T-cell (primary cell): ENCODE measurements at regions not wholly inside any gene's neighbourhood (a gene's known extent, or its start where the extent isn't known, plus 50 kb on each side); places are given as distances from the start of the nearest gene placed in this dataset.

ENCODE experiments used
- ATAC-seq, 4 experiments: fragments of 200-7000 bp in 3 of 4; fragments of 150-1000 bp in 1 of 4; cut with Tn5 transposase; replicated peaks in 1 of 4; 1 replicate in 3 of 4; 2 replicates in 1 of 4; pipeline ENCODE4 v1.10.0; 2021; ENCODE audit warnings: moderate library complexity in 3 of 4, mild to moderate bottlenecking in 2 of 4, moderate number of reproducible peaks in 1 of 4
- CTCF ChIA-PET, 2 donors: fragments of 300-600 bp; sonication (Branson Sonifier 250); formaldehyde crosslinking; loops; one replicate each; lab custom pipeline; 2022; ENCODE audit warnings: antibody characterized with exemption in 2 of 2; lab: Charles Lee
- POLR2A ChIA-PET, 2 donors: fragments of 300-600 bp; sonication (Branson Sonifier 250); formaldehyde crosslinking; loops; one replicate each; lab custom pipeline; 2022; ENCODE audit warnings: antibody characterized with exemption in 2 of 2; lab: Charles Lee
- DNase-seq, 35 experiments: peaks; one replicate each; pipeline versions ENCODE4 v3.0.0 to v3.0.0-alpha.2; 2013 to 2023
- H3K27ac ChIP-seq: one replicate; pipeline ENCODE4 v1.5.1; 2013; ENCODE audit warnings: low read length
- H3K27me3 ChIP-seq, 2 experiments: replicated peaks in 1 of 2; 1 replicate in 1 of 2; 2 replicates in 1 of 2; pipeline versions ENCODE4 v1.6.1 to v1.7.0; 2013; ENCODE audit warnings: low read length in 1 of 2, mixed read lengths in 1 of 2; ENCODE audit not compliant: control insufficient read depth in 2 of 2, insufficient read depth in 2 of 2; ENCODE audit errors: extremely low read depth in 1 of 2
- H3K36me3 ChIP-seq, 2 donors: 1 replicate in 1 of 2; 2 replicates in 1 of 2; pipeline versions ENCODE4 v1.6.1 to v1.7.0; 2013; ENCODE audit warnings: low read length in 1 of 2; ENCODE audit not compliant: control insufficient read depth in 2 of 2, insufficient read depth in 1 of 2; ENCODE audit errors: extremely low read depth in 1 of 2
- H3K4me1 ChIP-seq, 2 experiments: 1 replicate in 1 of 2; 2 replicates in 1 of 2; pipeline versions ENCODE4 v1.6.1 to v1.7.0; 2013; ENCODE audit warnings: low read length in 2 of 2, mixed read lengths in 1 of 2; ENCODE audit not compliant: insufficient read depth in 2 of 2, control insufficient read depth in 1 of 2; ENCODE audit errors: extremely low read depth in 1 of 2
- H3K4me3 ChIP-seq, 2 donors: 1 replicate in 1 of 2; 2 replicates in 1 of 2; pipeline versions ENCODE4 v1.5.1 to v1.7.0; 2013; ENCODE audit warnings: mild to moderate bottlenecking in 2 of 2, low read length in 1 of 2, moderate library complexity in 1 of 2; ENCODE audit not compliant: control insufficient read depth in 1 of 2; ENCODE audit errors: extremely low read depth in 1 of 2
- H3K9me3 ChIP-seq: 2 replicates; pipeline ENCODE4 v1.7.0; 2013
- H3K27ac Mint-ChIP-seq, 2 donors: one replicate each; pipeline ENCODE4 v1.8.0; 2020 to 2021; ENCODE audit warnings: mild to moderate bottlenecking in 2 of 2, mixed read lengths in 2 of 2
- H3K27me3 Mint-ChIP-seq, 2 donors: one replicate each; pipeline ENCODE4 v1.8.0; 2021 to 2022; ENCODE audit warnings: mixed read lengths in 2 of 2
- H3K36me3 Mint-ChIP-seq: one replicate; pipeline ENCODE4 v1.8.0; 2021; ENCODE audit warnings: mixed read lengths
- H3K4me1 Mint-ChIP-seq, 3 donors: one replicate each; pipeline ENCODE4 v1.8.0; 2020 to 2022; ENCODE audit warnings: mixed read lengths in 3 of 3, mild to moderate bottlenecking in 1 of 3
- H3K4me3 Mint-ChIP-seq, 3 donors: one replicate each; pipeline ENCODE4 v1.8.0; 2020 to 2022; ENCODE audit warnings: mild to moderate bottlenecking in 3 of 3, mixed read lengths in 3 of 3, moderate library complexity in 3 of 3
- H3K9me3 Mint-ChIP-seq, 3 donors: one replicate each; pipeline ENCODE4 v1.8.0; 2020 to 2022; ENCODE audit warnings: mixed read lengths in 3 of 3
- WGBS: methylation state at CpG from one replicate; pipeline ENCODE4 v1.1.5; 2013; ENCODE audit warnings: missing lambda C conversion rate; ENCODE audit not compliant: insufficient coverage; 5-methylcytosine and 5-hydroxymethylcytosine counted together

DNA sequence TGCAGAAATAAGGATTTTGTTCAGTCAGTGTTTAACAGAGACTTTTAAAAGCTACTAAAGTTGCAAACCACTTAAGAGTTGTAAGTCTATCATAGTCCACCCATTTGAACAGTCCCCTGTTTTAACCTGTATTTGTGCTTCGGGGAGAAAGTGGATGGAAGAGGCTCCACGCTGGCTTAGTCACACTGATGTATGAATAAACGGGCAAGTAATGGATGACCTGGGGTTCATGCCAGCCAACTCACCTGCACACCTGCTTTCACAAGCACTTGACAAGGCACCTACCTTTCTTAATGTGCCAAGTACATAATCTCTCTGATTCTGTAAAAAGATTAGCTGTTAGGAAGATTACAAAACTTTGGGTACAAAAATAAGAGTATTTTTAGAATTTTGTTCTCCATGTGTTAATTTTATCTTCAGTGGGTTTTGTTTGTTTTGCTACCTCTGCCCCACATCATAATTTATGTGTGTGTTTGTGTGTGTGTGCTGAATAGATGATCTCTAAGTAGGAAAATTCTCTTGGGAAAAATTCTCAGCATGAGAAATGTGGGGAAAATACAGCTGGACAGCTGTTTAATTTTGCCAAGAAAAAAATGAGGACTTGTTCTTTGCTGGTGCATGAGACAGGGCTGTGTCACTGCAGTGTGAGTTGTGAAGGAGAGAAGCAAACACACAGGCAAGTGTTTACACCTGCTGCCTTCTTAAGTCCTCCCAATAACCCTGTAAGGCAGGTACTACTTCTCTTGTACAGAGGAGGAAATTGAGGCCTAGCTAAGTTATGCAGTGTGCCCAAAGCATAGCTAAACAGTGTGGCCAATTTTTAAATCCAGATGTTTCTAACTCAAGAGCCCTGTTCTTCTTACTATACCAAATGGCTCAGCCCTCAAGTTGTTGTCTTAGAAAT lies 181.2 kb upstream of the IL12A start:
- no peak overlapping the region for H3K27ac Mint-ChIP-seq
- no peak for ATAC-seq
- Histone ChIP-seq H3K27me3 (peaks cover 0 to 3% of the 10 kb centered on the region in 2 experiments), H3K9me3 (no peaks in the 10 kb centered on the region), H3K27ac (no peak overlapping the region), H3K4me1 (no peaks in the 10 kb centered on the region), H3K4me3 (no peak overlapping the region), H3K36me3 (no peaks in the 10 kb centered on the region)
- no peak overlapping the region for H3K4me3 Mint-ChIP-seq
- DNase-seq: no peak
- H3K9me3 Mint-ChIP-seq: no peaks in the 10 kb centered on the region
- no peaks in the 10 kb centered on the region for H3K36me3 Mint-ChIP-seq
- POLR2A ChIA-PET: no interaction called here
- H3K27me3 Mint-ChIP-seq: peaks cover 0 to 9% of the 10 kb centered on the region in 2 donors
- WGBS: no CpG with 5 or more reads among the region's 3 CpGs
- CTCF ChIA-PET: interaction anchor here in 1 of 2 donors (0.6 kb wide), 1 partner anchor 1499 kb away, joined by 6 read pairs; no protein-coding TSS in a partner anchor
- H3K4me1 Mint-ChIP-seq: no peaks in the 10 kb centered on the region

DNA sequence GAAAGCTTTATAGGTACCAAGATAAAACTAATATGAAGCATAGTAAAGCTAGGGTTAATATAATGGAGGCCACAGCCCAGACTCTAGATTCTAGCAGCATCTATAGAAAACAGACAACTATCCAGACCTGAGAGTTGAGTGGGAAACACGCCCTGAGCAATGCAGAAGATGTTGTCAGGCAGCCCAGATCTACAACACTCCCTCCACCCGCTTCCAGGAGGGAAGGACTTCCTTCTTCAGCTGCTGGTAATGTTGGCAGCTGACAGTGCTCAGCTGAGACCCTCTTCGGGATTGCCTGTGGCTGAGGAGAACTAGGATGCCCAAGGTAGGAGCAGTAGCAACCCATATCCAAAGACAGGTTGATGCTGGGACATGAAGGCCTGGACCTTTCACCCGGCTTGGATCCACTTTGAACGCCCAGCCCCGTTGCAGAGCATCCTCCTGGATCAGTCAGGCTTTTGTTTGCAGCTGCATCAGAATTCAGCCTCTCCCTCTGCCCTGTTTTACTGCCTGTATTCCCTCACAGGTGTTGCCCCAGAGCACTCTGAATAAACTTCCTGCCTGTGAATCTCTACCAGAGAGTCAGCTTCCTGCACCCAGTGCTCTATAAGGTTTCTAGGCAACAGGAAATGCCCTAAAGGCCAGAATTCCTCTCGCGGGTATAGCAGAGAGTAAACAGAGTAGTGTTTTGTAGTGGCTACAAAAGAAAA lies 174.7 kb upstream of the IL12A start:
- Mint-ChIP-seq H3K27me3 (peaks cover 4 to 6% of the 10 kb centered on the region in 2 donors), H3K36me3 (no peaks in the 10 kb centered on the region), H3K4me1 (no peaks in the 10 kb centered on the region), H3K4me3 (no peak overlapping the region), H3K27ac (no peak overlapping the region), H3K9me3 (no peaks in the 10 kb centered on the region)
- 46% methylated on average over 7 of the region's 8 CpGs for WGBS
- no peak for DNase-seq
- Histone ChIP-seq H3K4me1 (no peaks in the 10 kb centered on the region), H3K36me3 (no peaks in the 10 kb centered on the region), H3K4me3 (no peak overlapping the region), H3K27ac (no peak overlapping the region), H3K9me3 (no peaks in the 10 kb centered on the region), H3K27me3 (no peaks in the 10 kb centered on the region)
- CTCF ChIA-PET: no interaction called here
- ATAC-seq: no peak
- POLR2A ChIA-PET: no interaction called here

DNA sequence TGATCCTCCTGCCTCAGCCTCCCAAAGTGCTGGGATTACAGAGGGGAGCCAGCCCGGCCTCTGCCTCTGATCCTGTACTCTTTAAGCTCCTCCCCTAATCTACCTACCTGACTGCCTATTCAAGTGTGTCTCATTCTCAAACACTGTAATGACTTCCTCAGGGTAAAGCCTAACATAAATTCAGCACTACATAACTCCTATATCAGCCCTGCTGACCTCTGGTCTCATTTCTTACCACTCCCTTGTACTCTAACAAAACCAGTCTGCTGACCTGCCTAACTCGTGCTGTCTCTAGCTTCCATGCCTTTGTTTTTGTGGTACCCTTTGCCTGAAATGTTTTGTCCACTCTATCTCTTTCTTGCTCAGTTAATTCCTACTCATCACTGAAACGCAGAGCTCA lies 172.1 kb upstream of the IL12A start:
- no peak overlapping the region for H3K4me3 ChIP-seq
- no peaks in the 10 kb centered on the region for H3K36me3 ChIP-seq
- DNase-seq (no peak), ATAC-seq (no peak)
- H3K27ac ChIP-seq: no peak overlapping the region
- H3K4me3 Mint-ChIP-seq: no peak overlapping the region
- H3K9me3 Mint-ChIP-seq: no peaks in the 10 kb centered on the region
- CTCF ChIA-PET: no interaction called here
- peaks cover 0 to 19% of the 10 kb centered on the region in 2 donors for H3K27me3 Mint-ChIP-seq
- no peaks in the 10 kb centered on the region for H3K9me3 ChIP-seq
- H3K36me3 Mint-ChIP-seq: no peaks in the 10 kb centered on the region
- POLR2A ChIA-PET: interaction anchor here in 1 of 2 donors (0.6 kb wide), 1 partner anchor 55 kb away, joined by 4 read pairs; no protein-coding TSS in a partner anchor
- H3K27ac Mint-ChIP-seq: no peak overlapping the region
- no peaks in the 10 kb centered on the region for H3K4me1 ChIP-seq
- H3K4me1 Mint-ChIP-seq: no peaks in the 10 kb centered on the region
- H3K27me3 ChIP-seq: peaks cover 0 to 4% of the 10 kb centered on the region in 2 experiments
- 83% methylated on average over 2 of the region's 3 CpGs for WGBS

DNA sequence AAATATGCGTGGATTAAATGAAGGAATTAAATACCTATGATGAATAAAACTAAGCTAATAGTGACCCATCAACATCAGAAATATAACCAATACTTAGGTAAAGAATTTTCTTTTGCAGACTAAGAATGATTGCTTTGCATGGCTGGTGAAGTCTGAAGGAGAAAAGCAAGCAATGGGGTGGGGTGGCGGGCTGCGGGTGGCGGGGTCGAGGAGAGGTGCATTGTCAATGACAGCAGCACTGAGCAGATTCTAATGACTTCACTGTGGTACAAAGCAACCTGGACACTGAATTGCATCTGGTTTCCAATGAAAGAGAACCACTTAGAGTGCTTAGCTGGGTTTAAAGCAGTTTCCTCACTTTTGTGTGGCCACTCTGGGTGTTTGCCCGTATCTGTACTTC lies 171.5 kb upstream of the IL12A start:
- ChIA-PET CTCF (interaction anchor here in 1 of 2 donors (1.1 kb wide), 1 partner anchor 755 kb away, joined by 3 read pairs; no protein-coding TSS in a partner anchor), POLR2A (interaction anchor here (0.6 kb wide), 2 partner anchors 54 to 145 kb away, joined by 4 to 7 read pairs; no protein-coding TSS in a partner anchor)
- Mint-ChIP-seq H3K4me1 (no peaks in the 10 kb centered on the region), H3K27ac (no peak overlapping the region), H3K9me3 (no peaks in the 10 kb centered on the region), H3K4me3 (no peak overlapping the region), H3K27me3 (peaks cover 1 to 20% of the 10 kb centered on the region in 2 donors), H3K36me3 (no peaks in the 10 kb centered on the region)
- Histone ChIP-seq H3K4me1 (no peaks in the 10 kb centered on the region), H3K36me3 (no peaks in the 10 kb centered on the region), H3K27ac (no peak overlapping the region), H3K27me3 (peaks cover 0 to 4% of the 10 kb centered on the region in 2 experiments), H3K9me3 (no peaks in the 10 kb centered on the region), H3K4me3 (no peak overlapping the region)
- WGBS: 96% methylated on average over 4 of the region's 6 CpGs
- no peak for DNase-seq
- no peak for ATAC-seq

DNA sequence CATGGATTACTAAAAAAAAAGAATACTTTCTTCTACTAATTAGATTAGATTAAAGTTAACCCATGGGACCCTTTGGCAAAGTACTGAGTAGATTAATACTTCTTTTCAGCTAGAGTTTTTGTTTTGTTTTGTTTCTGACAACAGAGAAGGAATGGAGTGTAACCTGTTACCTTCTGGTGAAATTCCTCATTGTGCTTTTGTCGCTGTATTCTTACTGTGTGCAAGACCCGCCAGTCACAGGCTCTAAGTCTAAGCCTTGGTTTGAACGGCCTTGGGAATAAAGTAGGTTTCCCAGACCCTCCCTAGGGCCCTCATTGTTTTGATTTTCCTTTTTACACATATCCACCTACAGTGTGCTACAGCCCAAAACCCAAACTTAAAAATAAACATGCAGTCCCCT lies 171.1 kb upstream of the IL12A start:
- POLR2A ChIA-PET: interaction anchor here in 1 of 2 donors (0.6 kb wide), 1 partner anchor 144 kb away, joined by 7 read pairs; no protein-coding TSS in a partner anchor
- H3K27me3 ChIP-seq: peaks cover 0 to 4% of the 10 kb centered on the region in 2 experiments
- no peaks in the 10 kb centered on the region for H3K4me1 Mint-ChIP-seq
- no CpG with 5 or more reads among the region's 3 CpGs for WGBS
- ATAC-seq: no peak
- no peak overlapping the region for H3K27ac Mint-ChIP-seq
- CTCF ChIA-PET: interaction anchor here in 1 of 2 donors (1.1 kb wide), 1 partner anchor 755 kb away, joined by 3 read pairs; no protein-coding TSS in a partner anchor
- peaks cover 5 to 22% of the 10 kb centered on the region in 2 donors for H3K27me3 Mint-ChIP-seq
- H3K27ac ChIP-seq: no peak overlapping the region
- H3K9me3 Mint-ChIP-seq: no peaks in the 10 kb centered on the region
- H3K36me3 Mint-ChIP-seq: no peaks in the 10 kb centered on the region
- H3K4me1 ChIP-seq: no peaks in the 10 kb centered on the region
- no peak overlapping the region for H3K4me3 Mint-ChIP-seq
- no peaks in the 10 kb centered on the region for H3K9me3 ChIP-seq
- no peaks in the 10 kb centered on the region for H3K36me3 ChIP-seq
- no peak for DNase-seq
- no peak overlapping the region for H3K4me3 ChIP-seq

DNA sequence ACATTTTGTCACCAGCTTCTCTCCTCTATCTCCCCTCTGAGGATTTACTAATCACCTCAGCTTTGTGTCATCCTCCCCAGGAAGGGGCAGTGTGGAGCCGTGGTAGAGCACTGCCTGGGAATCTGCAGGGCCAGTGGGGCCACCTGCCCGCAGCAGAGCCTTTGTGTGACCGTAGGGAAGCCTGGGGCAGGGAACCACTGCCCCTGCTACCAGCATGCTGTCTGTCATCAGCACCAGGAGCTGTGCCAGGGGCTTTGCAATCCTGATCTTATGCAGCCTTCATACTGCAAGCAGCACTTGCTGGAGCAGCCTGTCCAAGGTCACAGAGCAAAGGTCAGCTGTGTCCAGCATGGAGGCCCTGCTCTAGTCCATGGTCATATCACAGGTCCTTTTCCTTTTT lies 170.2 kb upstream of the IL12A start:
- Histone ChIP-seq H3K36me3 (no peaks in the 10 kb centered on the region), H3K4me1 (no peaks in the 10 kb centered on the region), H3K4me3 (no peak overlapping the region), H3K9me3 (no peaks in the 10 kb centered on the region), H3K27me3 (peaks cover 0 to 4% of the 10 kb centered on the region in 2 experiments), H3K27ac (no peak overlapping the region)
- 70% methylated on average over 3 of the region's 3 CpGs for WGBS
- H3K4me1 Mint-ChIP-seq: no peaks in the 10 kb centered on the region
- H3K27ac Mint-ChIP-seq: no peak overlapping the region
- H3K4me3 Mint-ChIP-seq: no peak overlapping the region
- no peaks in the 10 kb centered on the region for H3K36me3 Mint-ChIP-seq
- ATAC-seq (no peak), DNase-seq (no peak)
- H3K27me3 Mint-ChIP-seq: peaks cover 10 to 26% of the 10 kb centered on the region in 2 donors
- CTCF ChIA-PET: no interaction called here
- no peaks in the 10 kb centered on the region for H3K9me3 Mint-ChIP-seq
- POLR2A ChIA-PET: interaction anchor here in 1 of 2 donors (0.7 kb wide), 1 partner anchor 1624 kb away, joined by 3 read pairs; no protein-coding TSS in a partner anchor
